ENCODE measurements at regions not wholly inside any gene's neighbourhood (a gene's known extent, or its start where the extent isn't known, plus 50 kb on each side); places are given as distances from the start of the nearest gene placed in this dataset.

DNA sequence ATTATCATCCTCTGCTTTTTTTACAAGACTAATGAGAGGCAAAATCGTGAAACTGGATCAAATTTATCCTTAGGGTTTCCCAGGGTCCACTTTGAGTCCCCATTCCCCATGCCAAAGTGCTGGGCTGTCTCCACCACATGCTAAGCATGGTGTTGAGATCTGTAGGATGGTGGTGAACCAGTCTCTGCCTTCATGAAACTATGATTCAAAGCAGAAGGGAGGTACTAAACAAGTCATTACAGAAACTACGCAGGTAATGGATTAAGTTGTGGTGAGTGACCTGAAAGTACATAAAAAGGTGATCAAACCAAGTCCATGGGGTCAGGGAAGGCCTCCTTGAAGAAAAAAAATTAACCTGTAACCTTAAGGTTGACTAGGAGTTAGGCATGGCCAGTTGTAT is 265.2 kb downstream of the ATG4C start:
- DNase-seq (ENCODE audit: extremely low read depth in 1 of 4, low spot score in 3 of 4) (no peak), FAIRE-seq (no peak), ATAC-seq (no peak)
- H3K4me3 ChIP-seq: no peak overlapping the region
- no peak overlapping the region for H3K9ac ChIP-seq (ENCODE audit: insufficient read depth in 1 of 2, low read depth in 2 of 2, low read length in 2 of 2)
- H2AFZ ChIP-seq (ENCODE audit: low read depth, low read length): no peak overlapping the region
- WGBS (ENCODE audit: insufficient coverage, low coverage, missing lambda C conversion rate): 0% methylated on average over 2 of the region's 2 CpGs
- H3K79me2 ChIP-seq (ENCODE audit: control insufficient read depth, insufficient read depth, low read length): no peaks in the 10 kb centered on the region
- in situ Hi-C loops (cut with MboI) (no loop called here), intact Hi-C loops (cut with micrococcal nuclease) (no loop called here)
- peaks cover 0 to 4% of the 10 kb centered on the region in 2 experiments; a peak in 2 of 5 replicates for H3K27me3 ChIP-seq (ENCODE audit: control insufficient read depth in 2 of 2, insufficient read depth in 2 of 2, low read length in 2 of 2)
- no peak overlapping the region for H3K27ac ChIP-seq (ENCODE audit: extremely low read depth, low read depth, low read length)
- H3K9me3 ChIP-seq (replicated peaks; ENCODE audit: control insufficient read depth, insufficient read depth, low read depth, low read length): no peaks in the 10 kb centered on the region
- POLR2A ChIA-PET: no interaction called here
- no peaks in the 10 kb centered on the region for H3K9me1 ChIP-seq (ENCODE audit: control insufficient read depth, insufficient read depth, low read length)
- H3K4me2 ChIP-seq (ENCODE audit: insufficient read depth, low read length): no peak overlapping the region
- CTCF ChIA-PET (ENCODE audit: low intra/inter-chr PET ratio): no interaction called here
- TF ChIP-seq, protein P1, sequence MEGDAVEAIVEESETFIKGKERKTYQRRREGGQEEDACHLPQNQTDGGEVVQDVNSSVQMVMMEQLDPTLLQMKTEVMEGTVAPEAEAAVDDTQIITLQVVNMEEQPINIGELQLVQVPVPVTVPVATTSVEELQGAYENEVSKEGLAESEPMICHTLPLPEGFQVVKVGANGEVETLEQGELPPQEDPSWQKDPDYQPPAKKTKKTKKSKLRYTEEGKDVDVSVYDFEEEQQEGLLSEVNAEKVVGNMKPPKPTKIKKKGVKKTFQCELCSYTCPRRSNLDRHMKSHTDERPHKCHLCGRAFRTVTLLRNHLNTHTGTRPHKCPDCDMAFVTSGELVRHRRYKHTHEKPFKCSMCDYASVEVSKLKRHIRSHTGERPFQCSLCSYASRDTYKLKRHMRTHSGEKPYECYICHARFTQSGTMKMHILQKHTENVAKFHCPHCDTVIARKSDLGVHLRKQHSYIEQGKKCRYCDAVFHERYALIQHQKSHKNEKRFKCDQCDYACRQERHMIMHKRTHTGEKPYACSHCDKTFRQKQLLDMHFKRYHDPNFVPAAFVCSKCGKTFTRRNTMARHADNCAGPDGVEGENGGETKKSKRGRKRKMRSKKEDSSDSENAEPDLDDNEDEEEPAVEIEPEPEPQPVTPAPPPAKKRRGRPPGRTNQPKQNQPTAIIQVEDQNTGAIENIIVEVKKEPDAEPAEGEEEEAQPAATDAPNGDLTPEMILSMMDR (IDR thresholded peaks at IDR 0.05 in 2 of 3, conservative IDR thresholded peaks at IDR 0.05 in 1 of 3; ENCODE audit: insufficient read depth in 2 of 3, low read depth in 1 of 3, low read length in 3 of 3): no peak
- TF ChIP-seq E2F3 (CRISPR knock-in tag; IDR thresholded peaks at IDR 0.05) (no peak), ZNF133 (CRISPR knock-in tag; IDR thresholded peaks at IDR 0.05) (no peak), SAFB2 (IDR thresholded peaks at IDR 0.05; ENCODE audit: borderline replicate concordance, low read depth, low read length, severe bottlenecking) (no peak), XRCC4 (IDR thresholded peaks at IDR 0.05; ENCODE audit: extremely low read depth, insufficient read depth, insufficient read length) (no peak)
- H3K36me3 ChIP-seq (ENCODE audit: control insufficient read depth, insufficient read depth, low read length): no peaks in the 10 kb centered on the region
- BruUV-seq (replicated peaks): no TSS peak
- H3K4me1 ChIP-seq (replicated peaks in 1 of 2; ENCODE audit: control insufficient read depth in 2 of 2, insufficient read depth in 2 of 2, low read length in 2 of 2): no peaks in the 10 kb centered on the region
- no peaks in the 10 kb centered on the region for H4K20me1 ChIP-seq (replicated peaks; ENCODE audit: control insufficient read depth, insufficient read depth, low read length)

Data from K562 (cell line).